Stimulated activated CD8-positive, alpha-beta memory T cell treated with anti-CD3 and anti-CD28 coated beads, Interleukin-15, amount 100 ng/mL, for 1 hour (primary cell): ENCODE measurements at regions not wholly inside any gene's neighbourhood (a gene's known extent, or its start where the extent isn't known, plus 50 kb on each side); places are given as distances from the start of the nearest gene placed in this dataset.
"Not testable (repeated sequence)": the region's sequence is repeated elsewhere in the genome, so short reads cannot be mapped to it uniquely, and the experiment has no call there.

ENCODE experiments used
- DNase-seq: peaks from one replicate; pipeline ENCODE4 v3.0.0-alpha.2; 2020; ENCODE audit warnings: low read depth

GRCh38 chr11:36775756-36776155, 177.7 kb upstream of the RAG2 start:
- DNase-seq = no peak

GRCh38 chr11:36775130-36775529, 177.1 kb upstream of the RAG2 start:
- DNase-seq = no peak

DNA sequence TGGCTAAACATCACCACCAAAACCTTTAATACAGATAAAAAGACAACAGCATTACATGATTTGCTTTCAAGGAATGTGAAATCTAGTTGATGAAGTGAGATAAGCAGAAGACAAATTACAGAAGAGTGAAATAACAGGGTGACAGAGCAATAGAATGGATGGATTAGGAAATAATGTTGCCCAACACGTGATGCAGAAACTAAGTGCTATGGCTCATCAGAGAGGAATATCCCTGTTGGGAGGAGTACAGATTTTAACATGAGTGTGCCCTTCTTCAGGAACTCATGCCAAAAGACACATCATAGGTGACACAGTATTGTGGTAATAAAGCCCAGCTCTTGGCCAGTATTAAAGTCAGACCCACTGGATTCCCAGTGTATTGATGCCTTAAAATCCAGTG, 176.6 kb upstream of the RAG2 start:
- DNase-seq = no peak

DNA sequence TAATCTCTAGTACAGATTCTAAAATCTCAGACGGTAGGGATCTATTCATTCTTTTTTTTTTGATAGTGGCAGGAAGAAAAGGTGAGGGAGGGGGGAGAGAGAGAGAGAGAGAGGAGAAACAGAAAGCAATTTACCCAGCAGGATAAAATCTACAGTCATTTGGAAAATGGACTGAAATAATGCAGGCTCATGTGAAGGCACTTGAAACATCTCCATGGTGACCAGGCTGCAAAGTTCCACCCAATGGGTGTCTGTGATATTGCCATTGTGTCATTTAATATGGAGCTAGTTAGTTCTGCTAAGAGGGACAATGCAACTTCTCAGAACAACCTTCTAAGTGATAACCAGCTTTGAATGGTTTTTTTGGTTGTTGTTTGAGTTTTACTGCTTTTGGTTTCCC, 165.2 kb upstream of the RAG2 start:
- no peak for DNase-seq

DNA sequence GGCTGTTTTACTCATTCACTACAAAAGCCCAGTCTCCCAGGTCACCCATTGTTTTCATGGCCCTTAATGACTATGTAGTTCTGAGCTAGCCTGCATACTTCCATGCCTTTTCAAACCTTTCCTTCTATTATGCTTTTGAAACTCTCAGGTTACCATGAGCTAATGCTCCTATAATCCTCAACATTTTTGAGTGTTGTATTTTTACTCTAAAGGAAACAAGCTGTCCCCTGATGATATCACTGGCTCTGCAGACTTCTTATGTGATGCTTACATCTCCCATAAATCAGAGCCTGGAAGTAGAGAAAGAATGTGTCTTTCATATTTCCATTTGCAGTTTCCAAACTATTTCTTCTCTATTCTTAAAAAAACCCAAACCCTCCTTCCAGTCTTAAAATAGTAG, 159.0 kb upstream of the RAG2 start:
- no peak for DNase-seq

DNA sequence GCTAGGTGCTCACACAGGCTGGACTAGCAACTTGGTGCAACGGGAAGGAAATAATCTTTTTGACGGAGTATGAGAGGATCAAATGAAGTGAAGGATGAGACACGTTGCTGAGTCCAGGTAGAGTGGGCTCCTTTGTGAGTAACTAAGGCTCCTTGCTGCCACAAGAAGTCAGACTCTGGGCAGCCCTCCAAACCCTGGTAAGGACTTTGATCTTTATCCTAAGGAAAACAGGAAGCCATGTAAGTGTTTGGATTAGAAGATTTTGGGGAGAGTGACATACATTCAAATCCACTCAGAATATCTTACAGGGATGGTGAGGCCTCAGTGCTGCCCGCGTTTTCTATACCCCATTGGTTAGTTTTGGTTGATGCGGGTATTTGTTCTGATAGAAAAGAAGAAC, 155.9 kb upstream of the RAG2 start:
- DNase-seq = no peak

DNA sequence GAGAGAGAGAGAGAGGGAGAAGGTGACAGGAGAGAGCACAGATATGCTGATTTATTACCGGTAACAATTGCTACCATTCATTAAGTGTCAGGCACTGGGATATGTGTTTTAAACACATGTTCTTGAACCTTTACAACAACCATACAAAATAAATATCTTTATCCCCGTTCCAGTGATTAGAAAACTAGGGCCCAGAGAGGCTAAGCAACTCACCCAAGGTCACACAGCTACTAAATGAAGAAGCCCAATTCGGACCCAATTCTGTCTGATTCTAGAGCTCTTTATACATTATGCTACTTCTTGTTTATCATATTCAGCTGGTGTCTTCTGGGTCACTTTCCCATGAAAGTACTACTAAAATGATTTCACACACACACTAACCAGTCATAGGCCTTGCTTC, 154.0 kb upstream of the RAG2 start:
- no peak for DNase-seq

DNA sequence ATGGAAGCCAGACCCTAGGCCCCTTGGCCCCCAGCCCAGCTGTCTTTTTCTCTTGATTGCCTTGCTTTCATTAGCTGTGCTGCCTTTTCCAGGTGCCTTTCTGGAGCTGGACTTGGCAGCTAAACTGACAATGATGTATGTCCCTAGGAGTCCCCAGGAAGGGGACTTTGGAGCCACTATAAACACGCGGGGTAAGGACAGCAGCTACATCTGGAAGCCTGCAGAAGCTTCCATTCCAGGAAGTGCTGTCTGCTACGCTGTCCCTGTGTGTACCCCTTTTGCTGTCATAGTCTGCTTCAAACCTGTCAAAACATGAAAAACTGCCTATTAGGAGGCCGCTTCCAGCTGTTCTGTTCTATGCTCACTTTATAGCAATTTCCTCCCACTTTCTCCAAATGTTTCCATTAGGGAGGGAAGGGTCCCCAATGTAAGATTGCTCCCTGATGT, 153.3 kb upstream of the RAG2 start:
- DNase-seq = no peak

GRCh38 chr11:36750349-36750748, 152.3 kb upstream of the RAG2 start:
- no peak for DNase-seq

DNA sequence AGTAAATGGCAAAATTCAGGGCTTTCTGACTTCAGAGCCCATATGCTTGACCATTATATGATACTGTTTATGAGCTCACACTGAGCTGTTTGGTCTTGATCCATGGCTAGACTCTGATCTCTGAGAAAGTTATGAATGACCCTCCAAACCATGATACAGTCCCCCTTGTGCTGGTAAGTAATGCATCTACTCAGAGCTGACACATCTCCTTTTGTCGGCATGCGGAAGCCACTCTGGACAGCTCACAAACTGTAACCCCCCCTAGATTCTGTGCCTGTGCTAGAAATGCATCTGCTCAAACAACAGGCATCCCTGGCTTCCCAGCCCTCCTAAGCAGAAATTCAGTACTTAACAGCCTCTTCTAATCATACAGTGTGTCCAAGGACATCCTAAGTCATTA, 150.8 kb upstream of the RAG2 start:
- DNase-seq = no peak

- DNase-seq = peak; percentile 72
Observed at GRCh38 chr11:36746886-36747710, 149.1 kb upstream of the RAG2 start.

DNA sequence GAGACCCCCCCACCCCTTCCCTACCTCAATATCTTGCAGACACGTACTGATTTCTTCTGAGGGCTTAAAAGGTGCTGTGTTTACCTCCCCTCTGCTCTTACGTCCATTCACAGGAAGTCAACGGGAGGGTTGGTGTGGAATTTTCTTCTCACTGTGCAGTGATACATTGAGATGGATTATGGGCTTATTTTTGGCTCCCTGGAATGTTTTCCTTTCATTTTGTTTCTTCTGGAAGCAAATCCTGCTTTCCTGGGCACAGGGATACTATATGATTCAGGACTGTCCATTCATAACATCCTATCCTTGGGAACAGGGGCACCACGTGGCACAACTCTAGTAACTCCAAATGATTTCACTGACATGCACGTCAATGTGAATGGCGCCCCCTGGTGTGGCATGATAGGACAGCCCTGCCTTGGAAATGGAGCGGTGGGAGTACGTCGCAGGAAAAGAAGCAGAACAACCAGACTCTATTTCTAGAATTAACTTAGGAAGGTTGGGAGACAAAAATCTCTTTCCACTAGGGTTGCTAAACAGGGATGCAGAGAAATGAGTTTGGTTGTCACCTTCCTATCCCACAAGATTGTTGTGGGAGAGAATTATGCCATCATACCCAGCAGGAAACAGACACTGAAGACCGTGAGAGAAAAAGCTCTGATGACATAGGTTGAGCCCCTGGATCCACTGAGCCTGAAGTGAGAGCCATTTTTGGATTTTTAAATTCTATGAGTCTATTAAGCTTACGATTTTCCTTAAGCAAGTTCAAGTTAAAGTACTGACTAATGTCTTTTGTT, 146.5 kb upstream of the RAG2 start:
- DNase-seq = peak; percentile 37

DNA sequence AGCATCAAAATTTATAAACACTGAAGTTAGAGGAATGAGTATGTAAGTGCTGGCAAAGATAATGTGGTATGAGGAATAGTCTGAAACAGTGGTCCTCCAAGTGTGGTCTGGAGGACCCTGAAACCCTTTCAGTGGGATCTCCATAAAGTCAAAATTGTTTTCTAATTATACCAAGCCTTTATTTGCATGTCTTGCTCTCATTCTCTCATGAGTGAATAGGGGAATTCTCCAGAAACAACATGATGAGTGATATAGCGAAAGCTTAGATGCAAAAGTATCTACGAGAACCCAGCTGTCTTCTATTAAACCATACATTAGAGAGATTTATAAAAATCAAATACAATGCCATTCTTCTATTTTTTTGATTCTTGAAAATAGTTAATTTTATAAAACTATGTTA, 145.0 kb upstream of the RAG2 start:
- DNase-seq = no peak

DNA sequence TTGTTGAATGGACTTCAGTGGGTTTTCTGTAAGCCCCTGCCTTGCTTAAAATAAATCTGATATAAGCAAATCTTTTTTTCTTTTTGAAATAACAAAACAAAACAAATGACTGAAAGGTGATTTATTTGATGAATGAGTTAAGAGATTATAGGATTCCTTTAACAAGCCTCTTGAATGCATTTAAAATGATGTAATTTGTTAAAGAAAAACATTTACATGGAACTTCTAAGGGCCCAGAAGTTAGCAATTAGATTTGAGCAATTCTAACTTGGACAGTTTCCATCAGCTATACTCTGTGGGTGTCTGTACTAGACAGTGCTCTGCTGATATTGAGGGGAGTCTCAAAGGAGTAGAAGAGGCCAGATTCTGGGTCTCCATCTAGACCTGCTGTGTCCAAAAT, 143.5 kb upstream of the RAG2 start:
- DNase-seq = no peak

DNA sequence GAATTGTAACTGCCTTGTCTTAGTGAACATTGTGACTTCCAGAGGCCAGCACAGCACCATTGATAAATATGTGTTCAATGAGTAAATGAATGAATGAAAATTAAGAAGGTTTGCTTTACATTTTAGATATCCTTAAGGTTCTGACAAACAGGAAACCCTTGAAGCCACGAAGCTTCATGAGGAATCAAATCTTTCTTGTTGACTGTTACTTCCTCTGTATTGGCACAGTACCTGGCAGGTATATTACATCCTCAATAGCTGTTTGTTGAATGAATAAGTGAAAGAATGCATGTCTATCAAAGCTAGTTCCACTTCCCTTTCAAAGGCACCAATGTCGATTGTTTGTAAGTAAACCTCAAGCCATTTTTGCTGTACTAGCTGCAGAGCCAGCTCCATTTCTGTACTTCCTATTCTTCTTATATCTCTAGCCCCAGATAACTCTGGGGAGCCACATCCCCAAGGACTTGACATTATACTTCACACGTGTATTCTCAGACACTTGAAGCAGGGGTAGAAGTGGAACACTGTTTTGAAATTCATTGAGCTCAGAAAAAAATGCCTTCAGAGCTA, 140.3 kb upstream of the RAG2 start:
- no peak for DNase-seq

DNA sequence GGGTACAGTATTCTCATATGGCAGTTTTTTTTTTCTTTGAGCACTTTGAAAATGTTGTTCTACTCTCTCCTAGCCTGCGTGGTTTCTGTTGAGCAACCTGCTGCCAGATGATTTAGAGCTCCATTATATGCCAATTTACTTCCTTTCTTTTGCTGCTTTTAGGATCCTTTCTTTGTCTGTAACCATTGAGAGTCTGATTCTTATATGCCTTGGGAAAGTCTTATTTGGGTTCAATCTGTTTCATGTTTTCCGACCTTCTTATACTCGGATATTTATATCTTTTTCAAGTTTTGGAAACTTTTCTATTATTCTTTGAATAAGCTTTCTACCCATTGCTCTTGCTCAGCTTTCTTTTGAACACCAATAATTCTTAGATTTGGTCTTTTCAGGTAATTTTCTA, 138.1 kb upstream of the RAG2 start:
- DNase-seq = no peak

GRCh38 chr11:36733721-36734120, 135.7 kb upstream of the RAG2 start:
- DNase-seq = not testable (repeated sequence)

GRCh38 chr11:36730761-36731160, 132.7 kb upstream of the RAG2 start:
- no peak for DNase-seq

GRCh38 chr11:36729825-36730224, 131.8 kb upstream of the RAG2 start:
- DNase-seq = no peak

GRCh38 chr11:36726420-36726819, 128.4 kb upstream of the RAG2 start:
- no peak for DNase-seq

- DNase-seq = no peak
Observed at GRCh38 chr11:36724742-36725385, 126.8 kb upstream of the RAG2 start.

- DNase-seq = no peak
Observed at GRCh38 chr11:36722421-36722820, 124.4 kb upstream of the RAG2 start.
